ENCODE measurements at regions not wholly inside any gene's neighbourhood (a gene's known extent, or its start where the extent isn't known, plus 50 kb on each side); places are given as distances from the start of the nearest gene placed in this dataset.

DNA sequence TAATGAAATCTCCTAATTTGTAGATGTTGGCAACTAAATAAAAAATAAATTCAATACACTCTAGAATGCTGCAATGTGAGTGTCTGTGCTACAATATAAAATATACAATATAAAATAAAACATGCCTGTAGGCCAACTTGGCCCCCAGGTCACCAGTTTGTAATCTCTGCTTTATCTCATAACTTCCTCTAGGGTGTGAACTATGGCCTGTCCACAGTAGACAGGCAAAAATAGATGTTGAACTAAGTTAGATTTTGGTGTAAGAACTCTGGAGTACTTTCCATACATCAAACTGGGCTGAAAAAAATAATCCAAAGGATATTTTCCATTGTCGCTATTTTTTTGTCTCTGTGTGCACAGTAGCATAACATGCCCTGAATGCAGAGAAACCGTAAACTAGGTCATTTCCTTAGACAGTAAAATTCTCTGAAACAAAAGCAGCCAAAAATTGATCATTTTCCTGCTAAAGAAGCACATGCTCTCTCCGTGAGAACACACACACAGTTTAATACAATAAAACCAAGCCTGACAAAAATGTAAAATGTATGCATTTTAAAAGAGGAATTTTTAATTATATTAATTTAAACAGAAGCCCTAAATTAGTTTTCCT, 98.5 kb upstream of the ZFP64 start:
- TF ChIP-seq, protein P1, sequence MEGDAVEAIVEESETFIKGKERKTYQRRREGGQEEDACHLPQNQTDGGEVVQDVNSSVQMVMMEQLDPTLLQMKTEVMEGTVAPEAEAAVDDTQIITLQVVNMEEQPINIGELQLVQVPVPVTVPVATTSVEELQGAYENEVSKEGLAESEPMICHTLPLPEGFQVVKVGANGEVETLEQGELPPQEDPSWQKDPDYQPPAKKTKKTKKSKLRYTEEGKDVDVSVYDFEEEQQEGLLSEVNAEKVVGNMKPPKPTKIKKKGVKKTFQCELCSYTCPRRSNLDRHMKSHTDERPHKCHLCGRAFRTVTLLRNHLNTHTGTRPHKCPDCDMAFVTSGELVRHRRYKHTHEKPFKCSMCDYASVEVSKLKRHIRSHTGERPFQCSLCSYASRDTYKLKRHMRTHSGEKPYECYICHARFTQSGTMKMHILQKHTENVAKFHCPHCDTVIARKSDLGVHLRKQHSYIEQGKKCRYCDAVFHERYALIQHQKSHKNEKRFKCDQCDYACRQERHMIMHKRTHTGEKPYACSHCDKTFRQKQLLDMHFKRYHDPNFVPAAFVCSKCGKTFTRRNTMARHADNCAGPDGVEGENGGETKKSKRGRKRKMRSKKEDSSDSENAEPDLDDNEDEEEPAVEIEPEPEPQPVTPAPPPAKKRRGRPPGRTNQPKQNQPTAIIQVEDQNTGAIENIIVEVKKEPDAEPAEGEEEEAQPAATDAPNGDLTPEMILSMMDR (IDR thresholded peaks at IDR 0.05; ENCODE audit: poor library complexity, severe bottlenecking), result no peak
- TF ChIP-seq POLR2AphosphoS5 (IDR thresholded peaks at IDR 0.05) (no peak), TAF1 (IDR thresholded peaks at IDR 0.05; ENCODE audit: low read depth) (no peak)
- TF ChIP-seq, protein P2, sequence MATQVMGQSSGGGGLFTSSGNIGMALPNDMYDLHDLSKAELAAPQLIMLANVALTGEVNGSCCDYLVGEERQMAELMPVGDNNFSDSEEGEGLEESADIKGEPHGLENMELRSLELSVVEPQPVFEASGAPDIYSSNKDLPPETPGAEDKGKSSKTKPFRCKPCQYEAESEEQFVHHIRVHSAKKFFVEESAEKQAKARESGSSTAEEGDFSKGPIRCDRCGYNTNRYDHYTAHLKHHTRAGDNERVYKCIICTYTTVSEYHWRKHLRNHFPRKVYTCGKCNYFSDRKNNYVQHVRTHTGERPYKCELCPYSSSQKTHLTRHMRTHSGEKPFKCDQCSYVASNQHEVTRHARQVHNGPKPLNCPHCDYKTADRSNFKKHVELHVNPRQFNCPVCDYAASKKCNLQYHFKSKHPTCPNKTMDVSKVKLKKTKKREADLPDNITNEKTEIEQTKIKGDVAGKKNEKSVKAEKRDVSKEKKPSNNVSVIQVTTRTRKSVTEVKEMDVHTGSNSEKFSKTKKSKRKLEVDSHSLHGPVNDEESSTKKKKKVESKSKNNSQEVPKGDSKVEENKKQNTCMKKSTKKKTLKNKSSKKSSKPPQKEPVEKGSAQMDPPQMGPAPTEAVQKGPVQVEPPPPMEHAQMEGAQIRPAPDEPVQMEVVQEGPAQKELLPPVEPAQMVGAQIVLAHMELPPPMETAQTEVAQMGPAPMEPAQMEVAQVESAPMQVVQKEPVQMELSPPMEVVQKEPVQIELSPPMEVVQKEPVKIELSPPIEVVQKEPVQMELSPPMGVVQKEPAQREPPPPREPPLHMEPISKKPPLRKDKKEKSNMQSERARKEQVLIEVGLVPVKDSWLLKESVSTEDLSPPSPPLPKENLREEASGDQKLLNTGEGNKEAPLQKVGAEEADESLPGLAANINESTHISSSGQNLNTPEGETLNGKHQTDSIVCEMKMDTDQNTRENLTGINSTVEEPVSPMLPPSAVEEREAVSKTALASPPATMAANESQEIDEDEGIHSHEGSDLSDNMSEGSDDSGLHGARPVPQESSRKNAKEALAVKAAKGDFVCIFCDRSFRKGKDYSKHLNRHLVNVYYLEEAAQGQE (IDR thresholded peaks at IDR 0.05; ENCODE audit: borderline replicate concordance), result no peak
